ENCODE measurements at regions not wholly inside any gene's neighbourhood (a gene's known extent, or its start where the extent isn't known, plus 50 kb on each side); places are given as distances from the start of the nearest gene placed in this dataset.

- DNase-seq = no peak
Observed at GRCh38 chr6:149185799-149186357, 131.6 kb upstream of the TAB2 start.

DNA sequence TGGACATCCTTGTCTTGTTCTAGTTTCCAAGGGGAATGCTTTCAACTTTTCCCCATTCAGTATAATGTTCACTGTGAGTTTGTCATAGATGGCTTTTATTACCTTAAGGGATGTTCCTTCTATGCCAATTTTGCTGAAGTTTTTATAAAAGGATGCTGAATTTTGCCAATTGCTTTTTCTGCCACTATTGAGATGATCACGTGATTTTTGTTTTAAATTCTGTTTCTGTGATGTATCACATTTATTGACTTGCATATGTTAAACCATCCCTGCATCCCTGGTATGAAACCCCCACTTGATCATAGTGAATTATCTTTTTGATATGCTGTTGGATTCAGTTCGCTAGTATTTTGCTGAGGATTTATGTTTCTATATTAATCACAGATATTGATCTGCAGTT is 130.6 kb upstream of the TAB2 start:
- no peak for DNase-seq

GRCh38 chr6:149190224-149190831 is 127.2 kb upstream of the TAB2 start:
- peak; percentile 29 for DNase-seq

DNA sequence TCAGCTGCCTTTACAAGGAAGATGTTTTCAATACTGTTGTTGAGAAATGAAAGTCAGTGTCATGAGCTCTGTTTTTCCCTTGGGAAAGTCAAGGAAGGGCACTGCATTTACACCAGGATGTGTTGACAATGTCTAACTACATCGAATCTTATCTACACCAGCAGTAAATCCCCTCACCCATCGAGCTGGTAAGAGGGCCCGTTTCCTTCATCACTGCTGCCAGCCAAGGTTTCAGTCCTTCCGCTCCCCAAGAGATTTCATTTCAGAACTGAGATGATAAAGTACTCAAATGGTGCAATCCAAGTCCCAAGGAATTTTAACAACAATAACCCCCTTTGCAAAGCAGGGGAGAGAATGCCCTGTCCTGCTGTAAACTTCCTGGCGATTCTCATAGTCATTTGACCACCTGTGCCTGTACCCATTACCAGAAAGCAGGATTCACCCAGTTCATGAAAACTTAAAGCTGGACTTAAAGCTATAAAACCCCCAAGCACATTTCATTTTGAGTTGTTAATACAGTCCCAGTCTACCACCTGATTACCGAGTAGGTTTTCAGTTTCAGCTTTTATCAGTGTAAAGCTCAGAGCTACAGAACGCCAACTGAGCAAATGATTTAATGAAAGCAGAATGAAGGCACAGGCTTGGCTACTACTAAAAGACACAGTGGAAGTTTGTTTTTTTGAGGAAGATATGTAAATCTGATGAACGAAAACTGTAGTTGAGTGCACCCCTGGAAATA is 122.5 kb upstream of the TAB2 start:
- DNase-seq = no peak

- DNase-seq = no peak
Observed at GRCh38 chr6:149196091-149196490, 121.4 kb upstream of the TAB2 start.

GRCh38 chr6:149197482-149197881 is 120.0 kb upstream of the TAB2 start:
- DNase-seq = no peak

DNA sequence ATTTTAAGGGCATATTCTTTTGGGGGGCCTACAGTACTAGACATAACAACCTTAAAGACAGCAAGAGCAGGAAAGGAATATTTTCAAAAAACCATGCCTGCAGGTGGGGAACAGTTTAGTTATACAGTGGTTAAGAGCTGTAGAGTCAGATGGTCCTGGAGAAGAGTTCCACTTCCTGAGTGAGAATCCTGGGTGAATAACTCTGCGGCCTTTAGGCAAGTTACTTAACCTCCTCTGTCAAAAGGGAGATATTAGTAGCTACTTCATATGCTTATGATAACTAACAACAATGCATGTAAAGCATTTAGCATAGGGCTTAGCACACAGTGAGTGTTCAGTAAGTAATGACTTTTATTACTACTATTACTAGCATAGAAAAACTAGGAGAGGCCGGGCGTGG is 119.2 kb upstream of the TAB2 start:
- DNase-seq = no peak

- no peak for DNase-seq
Observed at GRCh38 chr6:149200282-149200945, 117.1 kb upstream of the TAB2 start.

DNA sequence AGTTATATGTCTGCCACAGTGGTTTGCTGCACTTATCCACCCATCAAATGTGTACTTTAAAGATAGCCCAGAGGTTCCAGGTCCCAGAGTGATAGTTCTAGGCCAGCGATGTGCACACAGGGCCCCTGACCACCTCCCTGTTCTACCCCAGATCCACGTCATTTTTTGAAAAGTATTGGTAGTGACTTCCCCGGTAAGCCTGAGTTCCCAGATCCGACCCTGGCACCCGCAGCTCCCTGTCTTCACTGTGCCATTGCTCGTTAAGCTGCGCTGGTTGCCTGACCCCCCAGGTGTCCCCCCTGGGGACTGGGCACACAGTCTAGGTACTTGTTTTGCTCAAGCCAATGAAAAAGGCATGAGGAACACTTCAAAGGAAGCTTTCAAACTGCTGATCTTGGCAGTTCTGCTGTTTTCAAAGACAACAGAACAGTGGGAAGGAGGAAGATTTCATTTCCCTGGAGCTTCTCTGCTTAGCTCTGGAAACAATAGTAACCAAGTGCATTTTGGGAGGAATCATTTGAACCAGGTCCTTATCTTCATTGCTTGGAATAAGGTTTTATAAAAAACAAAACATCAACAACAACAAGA is 116.3 kb upstream of the TAB2 start:
- DNase-seq = no peak

GRCh38 chr6:149202100-149202499 is 115.4 kb upstream of the TAB2 start:
- no peak for DNase-seq

DNA sequence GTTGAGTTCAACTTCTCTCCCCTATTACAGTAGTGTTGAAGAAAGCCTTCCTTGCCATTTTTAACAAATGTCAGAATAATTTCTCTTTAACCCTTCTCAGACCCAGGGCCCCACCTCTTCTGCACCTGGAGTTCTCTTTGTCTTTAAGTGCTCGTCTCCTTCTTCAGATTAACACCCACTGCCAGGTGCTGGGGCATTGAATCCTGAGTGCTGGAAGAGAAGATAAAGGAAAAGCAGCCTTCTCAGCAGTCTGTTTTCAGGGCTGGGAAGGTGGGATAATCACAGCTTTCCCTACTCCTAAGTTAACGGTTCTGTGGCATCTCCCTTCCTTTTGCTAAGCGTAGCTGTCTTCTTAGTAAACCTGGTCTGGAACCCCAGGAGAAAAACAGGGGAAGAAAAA is 114.6 kb upstream of the TAB2 start:
- DNase-seq = no peak

DNA sequence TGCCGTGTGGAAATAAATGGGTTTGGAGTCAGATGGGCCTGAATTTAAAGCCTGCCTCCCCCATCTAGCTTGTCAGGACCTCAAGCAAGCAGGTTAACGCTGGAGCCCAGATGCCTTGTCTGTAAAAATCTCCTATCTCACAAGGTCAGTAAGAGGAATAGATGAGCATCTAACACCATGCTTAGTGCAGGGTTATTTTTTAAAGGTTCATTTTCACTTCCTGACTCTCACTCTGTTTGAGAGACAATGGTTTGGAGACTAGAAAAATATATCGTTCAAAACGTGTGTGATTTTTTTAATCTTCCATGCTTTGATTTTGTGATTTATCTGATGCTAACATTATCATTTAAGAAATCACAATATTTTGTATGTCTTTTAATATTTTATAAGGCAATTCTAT is 114.0 kb upstream of the TAB2 start:
- DNase-seq = no peak

DNA sequence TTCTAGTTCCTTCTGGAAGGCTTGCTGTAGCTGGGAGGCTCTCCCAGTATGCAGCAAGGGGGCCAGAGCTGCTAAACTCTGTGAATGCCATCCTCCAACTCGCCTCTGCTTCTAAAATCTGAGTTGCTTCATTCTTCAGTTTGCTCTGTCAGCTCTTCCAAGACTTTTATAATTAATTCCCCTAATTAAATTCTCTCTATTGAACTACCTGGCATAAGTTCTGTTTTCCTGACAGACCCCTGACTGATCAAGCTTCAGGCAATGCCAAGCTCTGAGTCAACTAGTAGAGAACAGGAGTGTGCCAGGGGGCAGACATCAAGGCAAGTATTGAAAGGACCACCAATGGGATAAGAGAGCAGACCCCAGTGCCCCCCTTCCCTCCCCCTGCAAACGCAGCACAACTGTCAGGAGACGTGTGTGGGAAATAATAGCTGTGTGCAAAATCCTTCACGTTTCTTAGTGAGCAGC is 109.3 kb upstream of the TAB2 start:
- no peak for DNase-seq

DNA sequence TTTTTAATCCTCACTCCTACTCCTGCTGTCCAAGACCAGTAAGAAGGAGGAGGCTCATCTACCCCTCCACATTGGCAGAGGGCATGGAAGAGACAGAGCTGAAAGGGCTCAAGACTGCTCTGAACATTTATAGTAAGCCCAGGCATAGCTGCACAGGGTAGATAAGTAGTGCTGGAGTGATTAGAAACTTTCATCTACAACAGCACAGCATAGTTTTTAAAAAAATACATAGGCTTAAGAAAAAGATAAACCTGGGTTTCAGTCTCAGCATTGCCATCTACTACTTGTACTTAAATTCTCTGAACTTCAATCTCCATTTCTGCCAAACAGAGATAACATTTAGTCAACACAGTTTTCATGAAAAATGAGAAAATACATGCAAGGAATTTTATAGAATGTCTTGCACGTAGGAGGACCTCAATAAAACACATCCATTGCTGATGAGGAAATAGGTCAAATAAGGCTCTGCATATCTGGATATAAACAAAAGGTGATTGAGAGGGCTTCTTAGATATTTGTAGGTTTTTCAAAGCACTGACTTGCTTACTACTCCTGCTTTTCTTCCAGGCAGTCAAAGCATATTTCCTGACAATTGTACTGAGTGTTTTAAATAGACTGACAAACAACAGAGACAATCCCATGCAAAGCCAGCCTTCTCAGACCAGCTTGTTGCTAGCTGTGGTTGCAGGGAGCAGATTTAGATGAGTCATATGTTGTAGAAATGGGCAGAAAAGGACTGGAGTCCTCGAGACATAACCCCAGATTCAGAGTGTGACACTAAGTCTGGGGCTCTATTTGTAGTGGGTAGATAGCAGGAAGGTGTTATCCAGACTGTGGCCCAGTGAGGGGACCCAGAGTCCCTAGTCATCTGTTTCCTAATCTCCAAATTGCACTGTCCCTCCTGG is 107.4 kb upstream of the TAB2 start:
- peak; percentile 51 for DNase-seq

GRCh38 chr6:149211046-149211571 is 106.4 kb upstream of the TAB2 start:
- peak; percentile 46 for DNase-seq

DNA sequence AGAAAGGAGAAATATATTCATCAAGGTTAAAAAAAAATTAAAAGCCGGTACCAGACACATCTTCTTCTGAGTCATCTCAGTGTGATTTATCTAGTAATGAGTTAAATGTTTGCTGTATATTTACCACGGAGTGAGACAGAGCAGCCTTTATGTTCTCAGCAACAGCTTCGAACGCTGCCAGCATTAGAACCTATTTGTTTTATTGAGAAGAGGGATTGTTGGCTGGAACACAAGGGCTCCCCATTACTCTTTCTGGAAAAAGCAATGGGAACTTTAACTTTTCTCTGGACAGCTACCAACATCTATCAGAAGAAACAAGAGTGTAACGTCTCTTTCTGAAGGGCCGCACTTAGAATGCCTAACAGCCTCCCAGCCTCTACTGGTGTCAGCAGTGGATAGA is 105.3 kb upstream of the TAB2 start:
- DNase-seq = no peak

DNA sequence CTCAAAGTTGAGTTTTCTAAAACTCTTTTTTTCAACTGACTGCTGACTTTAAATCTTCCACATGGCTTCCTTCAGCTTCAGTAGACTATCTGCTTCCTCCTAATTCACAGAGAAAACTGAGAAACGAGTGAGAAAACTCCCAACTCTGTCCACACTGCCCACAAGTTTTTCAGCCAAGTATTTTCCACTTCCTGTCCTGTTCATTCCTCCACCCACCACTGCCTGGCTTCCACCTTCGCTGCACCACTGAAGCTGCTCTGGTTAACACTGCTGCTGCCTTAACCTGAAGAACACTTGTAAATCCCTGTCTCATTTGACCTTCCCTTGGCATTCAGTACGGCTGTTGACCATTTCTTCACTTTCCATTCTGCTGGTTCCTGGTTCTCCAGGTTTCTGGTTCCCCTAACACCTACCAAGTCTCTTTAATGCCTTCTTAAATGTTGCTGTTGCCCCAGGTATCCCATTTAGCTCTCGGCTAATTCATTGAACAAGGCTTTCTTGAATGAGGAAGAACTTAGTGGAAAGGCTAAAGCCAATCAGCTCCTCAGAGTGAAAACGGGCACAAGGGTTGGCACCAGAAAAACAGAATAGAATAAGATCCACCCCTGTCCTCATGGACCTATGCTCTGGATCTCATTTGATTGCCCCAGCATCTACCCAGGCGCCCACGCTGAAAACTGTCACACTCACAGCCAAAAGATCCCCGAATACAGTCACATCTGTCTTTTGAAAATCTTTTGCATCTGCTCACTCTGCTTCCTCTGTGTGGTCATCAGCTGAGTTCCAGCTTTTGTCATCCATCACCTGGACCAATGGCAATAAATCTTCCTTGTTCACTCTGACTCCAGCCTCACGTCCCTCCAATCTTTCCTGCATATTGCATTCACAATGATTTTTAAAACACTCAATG is 104.4 kb upstream of the TAB2 start:
- peak; percentile 9 for DNase-seq

DNA sequence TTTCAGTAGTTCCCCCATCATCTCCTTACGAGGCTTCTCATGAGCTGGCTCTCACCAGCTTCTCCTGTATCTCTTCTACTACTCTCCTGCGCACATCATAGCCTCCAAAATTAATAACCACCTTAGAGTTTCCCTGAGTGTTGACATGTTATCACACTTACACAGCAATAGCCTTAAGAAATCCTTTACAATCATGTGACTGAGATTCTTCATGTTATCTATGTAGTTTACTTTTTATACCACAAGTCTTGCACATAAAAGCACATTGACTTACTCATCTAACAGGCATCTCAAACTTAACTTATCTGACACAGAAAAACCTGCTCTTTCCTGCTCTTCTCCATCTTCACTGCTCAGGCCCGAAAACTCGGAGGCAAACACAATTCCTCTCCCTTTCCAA is 103.7 kb upstream of the TAB2 start:
- peak; percentile 32 for DNase-seq

DNA sequence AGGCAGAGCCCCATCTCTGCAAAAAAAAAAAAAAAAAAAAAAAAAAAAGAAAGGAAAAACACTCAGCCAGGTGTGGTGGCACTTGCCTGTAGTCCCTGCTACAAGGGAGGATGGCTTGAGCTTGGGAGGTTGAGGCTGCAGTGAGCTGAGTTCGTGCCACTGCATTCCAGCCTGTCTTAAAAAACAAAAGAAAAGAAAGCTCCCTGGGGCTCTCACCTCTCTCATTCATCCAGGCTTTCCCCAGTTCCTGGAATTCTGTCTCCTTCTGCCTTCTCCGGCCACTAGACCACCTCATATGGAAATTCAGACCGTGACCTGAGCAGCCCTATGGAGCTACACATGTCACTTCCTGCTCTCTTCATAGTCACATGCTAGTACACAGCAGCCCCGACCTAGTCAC is 101.1 kb upstream of the TAB2 start:
- no peak for DNase-seq

- no peak for DNase-seq
Observed at GRCh38 chr6:149217466-149217888, 100.0 kb upstream of the TAB2 start.

DNA sequence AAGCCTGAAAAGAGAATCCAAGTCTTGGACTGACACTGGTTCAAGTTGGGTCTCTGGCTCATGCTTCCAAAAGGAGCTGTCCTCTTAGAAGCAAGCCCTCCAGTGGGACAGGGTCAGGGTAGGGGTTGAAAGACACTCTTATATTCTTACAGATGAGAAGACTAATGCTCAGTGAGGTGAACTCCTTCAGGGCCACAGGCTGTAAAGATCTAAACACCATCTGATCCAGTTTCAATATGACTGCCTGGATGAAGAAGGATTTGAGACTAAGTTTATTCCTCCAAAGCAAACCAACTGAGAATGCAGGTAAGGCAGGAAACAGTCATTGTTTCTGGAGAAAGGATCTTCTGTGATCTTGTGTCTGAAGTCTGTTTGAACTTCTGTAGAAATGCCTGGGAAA is 99.0 kb upstream of the TAB2 start:
- DNase-seq = no peak

Data from EL (cell line).